Islet precursor cell (in vitro differentiated cells): ENCODE measurements at regions not wholly inside any gene's neighbourhood (a gene's known extent, or its start where the extent isn't known, plus 50 kb on each side); places are given as distances from the start of the nearest gene placed in this dataset.
"Not testable (repeated sequence)": the region's sequence is repeated elsewhere in the genome, so short reads cannot be mapped to it uniquely, and the experiment has no call there.

ENCODE experiments used
- DNase-seq: peaks from one replicate; pipeline ENCODE4 v3.0.0-alpha.2; 2018

- DNase-seq: no peak
Observed at GRCh38 chr13:73657821-73658540, 476.2 kb downstream of the KLF12 start.

DNA sequence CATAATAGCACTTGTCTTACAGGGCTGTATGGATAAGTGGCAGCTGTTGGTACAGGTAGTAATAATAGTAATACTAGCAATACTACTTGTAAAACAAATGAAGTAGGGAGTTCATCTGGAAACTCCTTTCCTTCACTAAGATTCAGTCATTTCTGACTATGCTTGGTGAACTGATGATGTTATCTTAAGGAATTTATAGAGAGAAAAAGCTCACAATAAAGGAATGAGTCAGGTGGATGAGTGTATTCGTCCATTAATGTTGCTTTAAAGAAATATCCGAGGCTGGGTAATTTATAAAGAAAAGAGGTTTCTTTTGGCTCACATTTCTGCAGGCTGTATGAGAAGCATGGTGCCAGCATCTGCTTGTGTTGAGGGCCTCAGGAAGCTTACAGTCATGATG lies 477.3 kb downstream of the KLF12 start:
- DNase-seq: no peak

GRCh38 chr13:73653688-73654087 lies 480.5 kb downstream of the KLF12 start:
- DNase-seq: no peak

DNA sequence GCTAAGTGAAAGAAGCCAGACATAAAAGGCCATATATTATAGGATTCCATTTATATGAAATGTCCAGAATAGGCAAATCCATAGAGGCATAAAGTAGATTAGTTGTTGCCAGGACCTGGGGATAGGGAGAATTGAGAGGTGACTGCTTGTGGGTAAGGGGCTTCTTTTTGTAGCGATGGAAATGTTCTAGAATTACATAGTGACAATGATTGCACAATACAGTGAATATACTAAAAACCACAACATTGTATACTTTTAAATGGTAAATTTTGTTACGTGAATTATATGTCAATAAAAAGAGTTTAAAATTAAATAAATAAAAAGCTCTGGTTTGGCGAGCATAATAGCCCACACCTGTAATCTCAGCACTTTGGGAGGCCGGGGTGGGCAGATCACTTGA lies 486.8 kb downstream of the KLF12 start:
- no peak for DNase-seq

- DNase-seq: not testable (repeated sequence)
Observed at GRCh38 chr13:73640476-73641179, 493.6 kb downstream of the KLF12 start.

- DNase-seq: no peak
Observed at GRCh38 chr13:73635166-73635787, 498.9 kb downstream of the KLF12 start.

DNA sequence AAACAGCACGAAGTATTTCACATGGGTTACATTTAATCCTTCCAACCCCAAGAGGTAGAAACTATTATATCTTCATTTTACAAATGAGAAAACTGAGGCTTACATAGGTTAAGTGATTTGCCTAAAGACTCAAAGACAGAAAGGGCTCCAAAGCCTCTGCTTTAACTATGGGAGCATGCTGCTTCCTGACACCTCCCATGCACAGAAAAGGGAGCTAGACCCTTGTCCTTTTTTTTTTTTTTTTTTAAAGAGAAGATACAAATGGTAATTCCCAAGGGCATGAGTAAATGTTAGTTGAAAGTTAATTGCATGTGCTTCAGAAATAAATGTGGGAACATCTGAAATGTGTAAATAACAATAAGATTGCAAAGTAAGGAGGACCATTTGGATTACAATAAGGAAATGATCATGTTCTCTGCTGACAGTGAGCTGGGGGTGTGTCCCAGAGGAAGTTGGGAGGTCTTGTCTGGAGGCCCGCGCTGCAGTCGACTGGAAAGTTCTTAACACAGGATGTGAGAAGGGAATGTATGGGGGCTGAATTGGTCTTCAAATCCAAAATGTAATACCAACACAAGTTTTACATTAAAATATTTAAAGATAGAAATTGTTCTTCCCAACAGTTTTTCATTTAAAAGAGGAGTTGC lies 500.3 kb downstream of the KLF12 start:
- no peak for DNase-seq

DNA sequence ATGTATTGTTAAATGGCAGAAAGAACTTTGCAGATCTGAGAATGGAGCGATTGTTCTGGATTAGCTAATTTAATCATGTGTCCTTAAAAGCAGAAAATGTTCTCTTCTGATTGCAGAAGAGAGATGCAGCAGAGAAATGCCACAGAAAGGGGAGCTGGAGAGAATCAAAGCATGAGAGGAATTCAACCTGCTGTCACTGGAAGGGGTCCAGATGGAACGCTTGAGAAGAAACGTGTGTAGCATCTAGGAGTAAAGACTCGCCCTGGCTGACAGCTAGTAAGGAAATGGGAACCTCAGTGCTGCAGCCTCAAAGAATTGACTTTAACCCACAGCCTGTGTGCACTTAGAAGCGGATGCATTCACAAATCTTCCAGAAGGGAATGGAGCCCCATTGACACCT lies 502.8 kb downstream of the KLF12 start:
- DNase-seq: no peak

GRCh38 chr13:73625562-73626339 lies 508.5 kb downstream of the KLF12 start:
- no peak for DNase-seq

- no peak for DNase-seq
Observed at GRCh38 chr13:73623281-73623680, 510.9 kb downstream of the KLF12 start.

DNA sequence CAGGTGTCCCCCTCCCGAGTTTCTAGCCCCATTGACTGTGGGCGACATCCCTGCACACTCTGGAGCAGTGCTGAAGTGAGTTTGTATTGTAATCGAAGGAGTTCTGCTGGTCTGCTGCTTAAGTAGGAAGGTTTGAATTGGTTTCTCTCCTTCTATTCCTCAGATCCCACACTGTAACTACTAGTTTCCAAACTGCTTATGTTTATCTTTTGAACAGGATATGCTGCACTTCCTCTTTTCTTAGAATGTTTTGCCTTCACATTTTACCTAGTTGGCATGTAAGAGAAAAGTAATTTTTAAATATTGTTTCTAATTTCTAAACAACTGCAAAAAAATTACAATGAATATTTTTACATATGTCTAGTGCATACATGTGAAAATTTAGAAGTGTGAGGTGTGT lies 511.8 kb downstream of the KLF12 start:
- DNase-seq: no peak

- no peak for DNase-seq
Observed at GRCh38 chr13:73618275-73618865, 515.8 kb downstream of the KLF12 start.

DNA sequence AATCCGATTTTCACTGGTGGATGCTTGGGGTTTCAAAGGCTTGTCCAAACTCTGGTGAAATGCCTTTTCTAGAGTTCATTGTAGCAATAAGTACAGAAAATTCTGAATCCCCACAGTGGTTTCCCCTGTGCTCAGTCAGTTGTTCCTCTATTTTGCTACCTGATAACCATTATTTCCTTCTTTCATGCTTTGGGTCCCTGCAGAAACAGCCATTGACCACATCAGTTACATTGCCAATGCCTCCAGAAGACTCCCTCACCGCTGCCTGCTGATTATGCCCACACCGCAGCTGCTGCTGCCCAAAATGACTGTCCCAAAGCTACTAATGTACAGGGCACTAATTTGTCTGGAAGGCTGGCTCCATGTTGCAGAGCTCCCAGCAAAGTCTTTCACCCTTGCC lies 517.3 kb downstream of the KLF12 start:
- no peak for DNase-seq

DNA sequence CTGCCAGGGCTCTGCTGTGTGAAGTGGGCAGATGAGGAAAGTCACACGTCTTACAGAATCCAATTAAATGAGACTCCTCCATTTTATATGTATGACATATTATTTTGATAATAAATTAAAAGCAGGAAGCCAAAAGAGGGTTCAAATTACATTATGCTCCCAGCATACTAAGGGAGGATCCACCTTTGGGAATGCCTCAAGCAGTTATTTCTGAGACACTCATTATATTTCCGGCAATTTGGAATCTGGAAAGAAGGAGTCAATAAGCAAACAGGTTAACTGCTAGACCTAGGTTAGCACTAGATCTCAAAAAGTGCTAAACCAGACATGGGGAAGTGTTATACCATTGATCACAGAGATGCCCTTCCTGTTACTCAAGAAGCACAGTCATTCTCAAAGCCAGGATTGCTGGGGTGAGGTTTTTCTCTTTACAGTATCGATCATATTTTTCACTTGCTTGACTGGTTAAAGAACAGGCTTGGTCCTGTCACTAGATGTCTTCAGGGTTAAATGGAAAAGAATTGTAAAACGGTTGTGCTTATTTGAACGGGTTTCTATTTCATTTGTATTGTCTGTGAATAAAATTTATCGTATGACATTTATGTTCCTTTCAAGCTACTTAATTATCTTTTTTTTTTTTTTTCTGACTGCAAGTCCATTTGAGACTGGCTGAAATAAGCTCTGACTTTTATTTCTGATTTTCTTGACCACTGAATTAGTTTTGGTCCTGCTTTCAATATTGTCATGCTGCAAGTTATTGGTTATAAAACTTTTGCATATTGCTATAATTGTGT lies 523.2 kb downstream of the KLF12 start:
- DNase-seq: no peak

DNA sequence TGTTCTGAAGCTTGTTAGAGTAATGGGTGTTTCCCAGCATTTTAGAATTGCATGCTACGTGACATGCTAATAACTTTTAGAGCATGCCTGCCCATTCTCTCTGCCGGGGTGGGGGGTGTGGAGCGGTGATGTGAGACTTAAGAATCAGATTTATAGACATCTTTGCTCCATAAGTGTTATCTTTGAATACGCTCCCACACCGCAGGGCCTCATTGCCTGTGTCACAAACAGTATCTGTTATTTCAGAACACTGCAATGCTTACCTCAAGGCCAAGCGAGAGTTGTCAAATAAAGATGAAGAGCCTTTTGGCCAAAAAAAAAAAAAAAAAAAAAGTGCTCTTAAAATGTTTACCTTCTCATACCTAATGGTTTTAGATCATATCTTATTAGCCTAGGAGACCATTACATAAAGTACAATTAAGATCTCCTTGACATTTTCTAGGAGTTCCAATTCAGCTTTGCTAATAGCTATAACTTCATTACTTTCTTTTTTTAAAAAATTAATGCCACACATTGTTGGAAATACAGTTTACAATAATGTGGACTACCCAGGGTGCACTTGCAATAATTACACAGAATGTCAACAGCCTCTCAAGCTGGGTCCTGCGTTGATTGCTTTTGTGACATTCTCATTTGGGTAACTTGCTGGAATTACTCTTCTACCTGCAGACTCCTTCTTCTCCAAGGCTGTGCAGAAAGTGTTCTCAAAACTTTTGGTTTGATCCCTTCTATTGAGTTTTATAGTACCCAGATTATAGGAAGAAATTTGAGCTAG lies 525.3 kb downstream of the KLF12 start:
- no peak for DNase-seq

- DNase-seq: no peak
Observed at GRCh38 chr13:73608157-73608516, 526.1 kb downstream of the KLF12 start.

GRCh38 chr13:73607489-73608156 lies 526.6 kb downstream of the KLF12 start:
- DNase-seq: no peak

GRCh38 chr13:73603646-73604045 lies 530.6 kb downstream of the KLF12 start:
- DNase-seq: no peak

DNA sequence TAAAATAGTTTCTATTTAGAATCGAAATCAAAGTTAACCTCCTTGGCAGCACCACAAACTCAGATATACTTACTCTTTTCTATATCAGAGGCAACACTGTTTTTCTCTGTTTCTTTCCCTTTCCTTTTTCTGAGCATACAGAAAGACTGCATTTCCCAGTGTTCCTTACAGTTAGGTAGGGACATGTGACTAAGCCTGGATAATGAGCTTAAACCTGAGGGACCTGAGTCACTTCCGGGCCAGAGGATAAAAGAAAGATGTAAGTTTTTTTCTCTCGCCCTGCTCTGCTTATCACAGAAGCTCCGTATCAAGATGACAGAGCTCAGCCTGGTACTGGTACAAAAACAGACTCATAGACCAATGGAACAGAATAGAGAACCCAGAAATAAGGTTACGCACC lies 531.9 kb downstream of the KLF12 start:
- DNase-seq: no peak

DNA sequence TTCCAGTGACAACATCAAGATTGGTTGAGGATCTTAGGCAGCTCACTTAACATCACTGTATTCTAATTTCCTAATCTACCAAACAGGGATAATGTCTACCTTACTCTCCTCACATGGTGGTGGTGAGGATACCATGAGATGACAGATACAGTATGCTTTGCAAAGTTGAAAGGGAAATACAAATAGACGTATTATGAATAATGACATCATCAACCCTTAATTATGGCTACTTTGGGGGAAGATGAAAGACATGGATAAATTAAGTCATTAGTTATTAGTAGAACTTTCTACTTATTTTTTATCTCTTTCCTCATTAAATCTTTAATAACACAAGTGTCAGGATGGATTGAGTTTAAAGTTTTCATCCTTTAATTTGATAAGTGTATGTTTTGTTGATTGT lies 532.5 kb downstream of the KLF12 start:
- DNase-seq: no peak
